SK-N-SH treated with all-trans-retinoic acid at 6 μM for 48 hours (cell line): ENCODE measurements at regions not wholly inside any gene's neighbourhood (a gene's known extent, or its start where the extent isn't known, plus 50 kb on each side); places are given as distances from the start of the nearest gene placed in this dataset.

Source experiments
- ATAC-seq: fragments of 200-7000 bp; cut with Tn5 transposase; 3 replicates; pipeline ENCODE4 v1.9.1; 2020; ENCODE audit warnings: mild to moderate bottlenecking, moderate library complexity
- ARNTL ChIP-seq: fragments of 450-650 bp; formaldehyde crosslinking; IDR thresholded peaks from 2 replicates; pipeline ENCODE4 v1.5.0; 2020; ENCODE audit warnings: low read depth, mild to moderate bottlenecking, moderate library complexity, borderline replicate concordance
- BACH2 ChIP-seq: fragments of 250-450 bp; sonication (Bioruptor Pico); IDR thresholded peaks from 2 replicates; pipeline ENCODE4 v1.9.0; 2021; ENCODE audit warnings: mild to moderate bottlenecking, borderline replicate concordance
- ESRRG ChIP-seq: fragments of 250-450 bp; sonication (Bioruptor Pico); IDR thresholded peaks from 2 replicates; pipeline ENCODE4 v1.6.1; 2021; ENCODE audit warnings: mild to moderate bottlenecking
- GLIS3 ChIP-seq: fragments of 250-450 bp; sonication (Bioruptor Pico); IDR thresholded peaks from 2 replicates; pipeline ENCODE4 v1.5.0; 2020; ENCODE audit warnings: mild to moderate bottlenecking, moderate library complexity
- ISL1 ChIP-seq: fragments of 250-450 bp; sonication (Bioruptor Pico); IDR thresholded peaks from 2 replicates; pipeline ENCODE4 v2.1.2; 2022; ENCODE audit warnings: mild to moderate bottlenecking, moderate library complexity
- OSR1 ChIP-seq: fragments of 250-450 bp; sonication (Bioruptor Pico); IDR thresholded peaks from 2 replicates; pipeline ENCODE4 v1.8.0; 2022; ENCODE audit warnings: moderate library complexity, mild to moderate bottlenecking, inconsistent platforms
- PPARA ChIP-seq: fragments of 250-450 bp; sonication (Bioruptor Pico); IDR thresholded peaks from 2 replicates; pipeline ENCODE4 v1.5.0; 2020; ENCODE audit warnings: mild to moderate bottlenecking, borderline replicate concordance
- SNAI2 ChIP-seq: fragments of 250-450 bp; sonication (Bioruptor Pico); IDR thresholded peaks from 2 replicates; pipeline ENCODE4 v1.5.0; 2020; ENCODE audit warnings: mild to moderate bottlenecking, moderate library complexity
- TCF4 ChIP-seq: fragments of 250-450 bp; sonication (Bioruptor Pico); IDR thresholded peaks from 2 replicates; pipeline ENCODE4 v1.8.0; 2021; ENCODE audit warnings: mild to moderate bottlenecking, moderate library complexity, borderline replicate concordance
- TOX ChIP-seq: fragments of 250-450 bp; sonication (Bioruptor Pico); IDR thresholded peaks from 2 replicates; pipeline ENCODE4 v1.8.0; 2021; ENCODE audit warnings: mild to moderate bottlenecking, moderate library complexity, borderline replicate concordance
- ZC3H10 ChIP-seq: fragments of 250-450 bp; sonication (Bioruptor Pico); IDR thresholded peaks from 2 replicates; pipeline ENCODE4 v1.5.1; 2021; ENCODE audit warnings: mild to moderate bottlenecking, moderate library complexity
- ZFP3 ChIP-seq: fragments of 250-450 bp; sonication (Bioruptor Pico); IDR thresholded peaks from 2 replicates; pipeline ENCODE4 v1.5.0; 2020; ENCODE audit warnings: mild to moderate bottlenecking, moderate library complexity
- ZFP30 ChIP-seq: fragments of 450-650 bp; formaldehyde crosslinking; IDR thresholded peaks from 2 replicates; pipeline ENCODE4 v1.5.0; 2022; ENCODE audit warnings: mild to moderate bottlenecking, moderate library complexity
- ZNF565 ChIP-seq: fragments of 450-650 bp; formaldehyde crosslinking; conservative IDR thresholded peaks from 2 replicates; pipeline ENCODE4 v1.5.0; 2020; ENCODE audit warnings: low read depth, mild to moderate bottlenecking, moderate library complexity
- ZNF70 ChIP-seq: fragments of 450-650 bp; formaldehyde crosslinking; IDR thresholded peaks from 2 replicates; pipeline ENCODE4 v1.5.0; 2020; ENCODE audit warnings: mild to moderate bottlenecking, moderate library complexity
- ZNF8 ChIP-seq: fragments of 450-650 bp; formaldehyde crosslinking; IDR thresholded peaks from 2 replicates; pipeline ENCODE4 v1.5.0; 2020; ENCODE audit warnings: mild to moderate bottlenecking, moderate library complexity
- TF ChIP-seq, protein P1 (sequence below): fragments of 250-450 bp; sonication (Bioruptor Pico); IDR thresholded peaks from 2 replicates; pipeline ENCODE4 v1.8.0; 2021; ENCODE audit warnings: low read depth, mild to moderate bottlenecking, moderate library complexity, borderline replicate concordance
- TF ChIP-seq, protein P2 (sequence below): fragments of 250-450 bp; sonication (Bioruptor Pico); IDR thresholded peaks from 2 replicates; pipeline ENCODE4 v1.5.1; 2021; ENCODE audit warnings: mild to moderate bottlenecking, moderate library complexity
- TF ChIP-seq, protein P3 (sequence below): fragments of 250-450 bp; sonication (Bioruptor Pico); IDR thresholded peaks from 2 replicates; pipeline ENCODE4 v1.8.0; 2020; ENCODE audit warnings: mild to moderate bottlenecking, moderate library complexity, borderline replicate concordance
- TF ChIP-seq, protein P4 (sequence below): fragments of 250-450 bp; sonication (Bioruptor Pico); IDR thresholded peaks from 2 replicates; pipeline ENCODE4 v1.5.0; 2020; ENCODE audit warnings: mild to moderate bottlenecking, moderate library complexity
- TF ChIP-seq, protein P5 (sequence below): fragments of 250-450 bp; sonication (Bioruptor Pico); IDR thresholded peaks from 2 replicates; pipeline ENCODE4 v1.5.1; 2020; ENCODE audit warnings: low read depth, mild to moderate bottlenecking, moderate library complexity

DNA sequence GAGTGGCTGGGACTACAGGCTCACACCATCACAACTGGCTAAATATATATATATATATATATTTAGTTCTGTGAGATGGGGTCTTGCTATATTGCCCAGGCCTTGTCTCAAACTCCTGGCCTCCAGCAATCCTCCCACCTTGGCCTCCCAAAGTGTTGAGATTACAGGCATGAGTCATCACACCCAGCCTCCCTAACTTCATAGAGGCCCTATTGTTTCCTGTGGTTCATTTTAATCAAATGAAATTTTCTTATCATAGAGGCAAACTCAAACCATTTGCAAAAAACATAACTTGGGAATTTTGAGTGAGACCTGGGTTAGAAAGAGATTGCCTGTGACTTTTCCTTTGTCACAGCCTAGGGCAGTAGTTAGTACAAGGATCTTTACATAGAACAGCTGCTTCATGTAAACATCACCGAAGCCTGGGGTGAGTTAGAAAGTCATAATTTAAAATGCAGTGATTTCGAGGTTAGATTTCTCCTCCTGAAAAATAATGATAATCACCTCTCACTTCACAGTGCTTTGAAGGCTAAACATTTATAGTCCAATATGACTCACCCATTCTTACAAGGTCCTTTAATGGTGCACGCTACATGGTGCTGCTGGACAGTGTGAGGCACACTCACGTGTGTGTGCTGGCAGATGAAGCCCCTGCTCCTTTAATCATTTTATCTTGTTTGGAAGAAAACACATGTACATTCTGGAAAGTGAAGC is 188.9 kb downstream of the RHOU start:
- TF ChIP-seq GLIS3: no peak
- TF ChIP-seq ZFP30 (CRISPR knock-in tag): no peak
- no peak for TF ChIP-seq ZFP3 (CRISPR knock-in tag)
- TF ChIP-seq, protein P1, sequence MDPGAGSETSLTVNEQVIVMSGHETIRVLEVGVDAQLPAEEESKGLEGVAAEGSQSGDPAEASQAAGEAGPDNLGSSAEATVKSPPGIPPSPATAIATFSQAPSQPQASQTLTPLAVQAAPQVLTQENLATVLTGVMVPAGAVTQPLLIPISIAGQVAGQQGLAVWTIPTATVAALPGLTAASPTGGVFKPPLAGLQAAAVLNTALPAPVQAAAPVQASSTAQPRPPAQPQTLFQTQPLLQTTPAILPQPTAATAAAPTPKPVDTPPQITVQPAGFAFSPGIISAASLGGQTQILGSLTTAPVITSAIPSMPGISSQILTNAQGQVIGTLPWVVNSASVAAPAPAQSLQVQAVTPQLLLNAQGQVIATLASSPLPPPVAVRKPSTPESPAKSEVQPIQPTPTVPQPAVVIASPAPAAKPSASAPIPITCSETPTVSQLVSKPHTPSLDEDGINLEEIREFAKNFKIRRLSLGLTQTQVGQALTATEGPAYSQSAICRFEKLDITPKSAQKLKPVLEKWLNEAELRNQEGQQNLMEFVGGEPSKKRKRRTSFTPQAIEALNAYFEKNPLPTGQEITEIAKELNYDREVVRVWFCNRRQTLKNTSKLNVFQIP (CRISPR knock-in tag): no peak
- TF ChIP-seq OSR1 (CRISPR knock-in tag): no peak
- no peak for TF ChIP-seq PPARA (CRISPR knock-in tag)
- TF ChIP-seq, protein P2, sequence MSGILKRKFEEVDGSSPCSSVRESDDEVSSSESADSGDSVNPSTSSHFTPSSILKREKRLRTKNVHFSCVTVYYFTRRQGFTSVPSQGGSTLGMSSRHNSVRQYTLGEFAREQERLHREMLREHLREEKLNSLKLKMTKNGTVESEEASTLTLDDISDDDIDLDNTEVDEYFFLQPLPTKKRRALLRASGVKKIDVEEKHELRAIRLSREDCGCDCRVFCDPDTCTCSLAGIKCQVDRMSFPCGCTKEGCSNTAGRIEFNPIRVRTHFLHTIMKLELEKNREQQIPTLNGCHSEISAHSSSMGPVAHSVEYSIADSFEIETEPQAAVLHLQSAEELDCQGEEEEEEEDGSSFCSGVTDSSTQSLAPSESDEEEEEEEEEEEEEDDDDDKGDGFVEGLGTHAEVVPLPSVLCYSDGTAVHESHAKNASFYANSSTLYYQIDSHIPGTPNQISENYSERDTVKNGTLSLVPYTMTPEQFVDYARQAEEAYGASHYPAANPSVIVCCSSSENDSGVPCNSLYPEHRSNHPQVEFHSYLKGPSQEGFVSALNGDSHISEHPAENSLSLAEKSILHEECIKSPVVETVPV (CRISPR knock-in tag): no peak
- TF ChIP-seq BACH2 (CRISPR knock-in tag): no peak
- no peak for ATAC-seq

DNA sequence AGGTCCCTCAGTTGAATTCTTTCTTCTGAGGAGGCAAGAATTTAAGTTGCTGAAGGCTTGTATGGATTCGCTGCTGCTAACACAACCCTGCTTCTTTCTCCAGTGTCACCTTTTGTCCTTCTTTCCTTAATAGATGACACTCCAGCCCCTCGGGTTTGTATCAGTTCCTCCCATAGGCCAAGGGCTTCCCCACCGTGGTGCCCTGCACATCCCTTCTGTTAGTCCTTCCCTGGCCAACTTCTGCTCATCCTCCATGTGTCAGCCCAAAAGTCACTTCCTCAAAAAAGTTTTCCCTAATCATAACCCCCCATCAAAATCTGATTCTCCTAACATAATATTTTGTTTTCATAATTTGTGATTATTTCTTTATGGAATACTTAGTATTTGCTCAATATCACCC is 190.4 kb downstream of the RHOU start:
- ATAC-seq: no peak
- TF ChIP-seq, protein P3, sequence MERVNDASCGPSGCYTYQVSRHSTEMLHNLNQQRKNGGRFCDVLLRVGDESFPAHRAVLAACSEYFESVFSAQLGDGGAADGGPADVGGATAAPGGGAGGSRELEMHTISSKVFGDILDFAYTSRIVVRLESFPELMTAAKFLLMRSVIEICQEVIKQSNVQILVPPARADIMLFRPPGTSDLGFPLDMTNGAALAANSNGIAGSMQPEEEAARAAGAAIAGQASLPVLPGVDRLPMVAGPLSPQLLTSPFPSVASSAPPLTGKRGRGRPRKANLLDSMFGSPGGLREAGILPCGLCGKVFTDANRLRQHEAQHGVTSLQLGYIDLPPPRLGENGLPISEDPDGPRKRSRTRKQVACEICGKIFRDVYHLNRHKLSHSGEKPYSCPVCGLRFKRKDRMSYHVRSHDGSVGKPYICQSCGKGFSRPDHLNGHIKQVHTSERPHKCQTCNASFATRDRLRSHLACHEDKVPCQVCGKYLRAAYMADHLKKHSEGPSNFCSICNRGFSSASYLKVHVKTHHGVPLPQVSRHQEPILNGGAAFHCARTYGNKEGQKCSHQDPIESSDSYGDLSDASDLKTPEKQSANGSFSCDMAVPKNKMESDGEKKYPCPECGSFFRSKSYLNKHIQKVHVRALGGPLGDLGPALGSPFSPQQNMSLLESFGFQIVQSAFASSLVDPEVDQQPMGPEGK: no peak
- no peak for TF ChIP-seq ZNF8 (CRISPR knock-in tag)
- no peak for TF ChIP-seq ARNTL (CRISPR knock-in tag)
- TF ChIP-seq PPARA (CRISPR knock-in tag): no peak
- no peak for TF ChIP-seq ZNF70
- TF ChIP-seq OSR1 (CRISPR knock-in tag): no peak
- no peak for TF ChIP-seq BACH2 (CRISPR knock-in tag)
- TF ChIP-seq TCF4 (CRISPR knock-in tag): no peak
- no peak for TF ChIP-seq SNAI2 (CRISPR knock-in tag)
- TF ChIP-seq, protein P1 (CRISPR knock-in tag): no peak
- no peak for TF ChIP-seq ZNF565
- TF ChIP-seq, protein P2 (CRISPR knock-in tag): no peak
- TF ChIP-seq ZFP30 (CRISPR knock-in tag): no peak
- TF ChIP-seq TOX (CRISPR knock-in tag): no peak
- TF ChIP-seq, protein P4, sequence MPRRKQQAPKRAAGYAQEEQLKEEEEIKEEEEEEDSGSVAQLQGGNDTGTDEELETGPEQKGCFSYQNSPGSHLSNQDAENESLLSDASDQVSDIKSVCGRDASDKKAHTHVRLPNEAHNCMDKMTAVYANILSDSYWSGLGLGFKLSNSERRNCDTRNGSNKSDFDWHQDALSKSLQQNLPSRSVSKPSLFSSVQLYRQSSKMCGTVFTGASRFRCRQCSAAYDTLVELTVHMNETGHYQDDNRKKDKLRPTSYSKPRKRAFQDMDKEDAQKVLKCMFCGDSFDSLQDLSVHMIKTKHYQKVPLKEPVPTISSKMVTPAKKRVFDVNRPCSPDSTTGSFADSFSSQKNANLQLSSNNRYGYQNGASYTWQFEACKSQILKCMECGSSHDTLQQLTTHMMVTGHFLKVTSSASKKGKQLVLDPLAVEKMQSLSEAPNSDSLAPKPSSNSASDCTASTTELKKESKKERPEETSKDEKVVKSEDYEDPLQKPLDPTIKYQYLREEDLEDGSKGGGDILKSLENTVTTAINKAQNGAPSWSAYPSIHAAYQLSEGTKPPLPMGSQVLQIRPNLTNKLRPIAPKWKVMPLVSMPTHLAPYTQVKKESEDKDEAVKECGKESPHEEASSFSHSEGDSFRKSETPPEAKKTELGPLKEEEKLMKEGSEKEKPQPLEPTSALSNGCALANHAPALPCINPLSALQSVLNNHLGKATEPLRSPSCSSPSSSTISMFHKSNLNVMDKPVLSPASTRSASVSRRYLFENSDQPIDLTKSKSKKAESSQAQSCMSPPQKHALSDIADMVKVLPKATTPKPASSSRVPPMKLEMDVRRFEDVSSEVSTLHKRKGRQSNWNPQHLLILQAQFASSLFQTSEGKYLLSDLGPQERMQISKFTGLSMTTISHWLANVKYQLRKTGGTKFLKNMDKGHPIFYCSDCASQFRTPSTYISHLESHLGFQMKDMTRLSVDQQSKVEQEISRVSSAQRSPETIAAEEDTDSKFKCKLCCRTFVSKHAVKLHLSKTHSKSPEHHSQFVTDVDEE (CRISPR knock-in tag): no peak

DNA sequence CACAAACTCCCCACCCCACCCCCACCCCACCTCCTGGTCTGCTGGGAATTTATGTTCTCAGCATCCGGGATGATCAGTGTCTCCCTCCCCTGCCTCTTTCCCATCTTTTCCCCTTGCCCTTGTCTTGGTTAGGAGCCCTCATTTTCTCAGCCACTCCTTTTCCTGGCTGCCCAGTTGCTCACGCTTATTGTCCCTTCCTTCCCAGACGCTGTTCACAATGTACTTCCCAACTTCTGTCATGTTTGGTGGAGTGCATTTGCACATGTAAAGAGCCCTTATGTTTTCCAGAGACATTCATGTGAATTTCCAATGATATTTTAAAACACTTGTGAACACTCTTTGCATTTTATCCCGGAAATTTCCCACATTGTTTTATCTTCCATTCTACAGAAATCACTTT is 192.1 kb downstream of the RHOU start:
- no peak for ATAC-seq
- TF ChIP-seq ESRRG (CRISPR knock-in tag) (no peak), PPARA (CRISPR knock-in tag) (no peak), SNAI2 (CRISPR knock-in tag) (no peak), ZNF70 (no peak), ZFP30 (CRISPR knock-in tag) (no peak), ZC3H10 (no peak), ISL1 (no peak), BACH2 (CRISPR knock-in tag) (no peak), ARNTL (CRISPR knock-in tag) (no peak), TCF4 (CRISPR knock-in tag) (no peak), GLIS3 (no peak)
- TF ChIP-seq, protein P5, sequence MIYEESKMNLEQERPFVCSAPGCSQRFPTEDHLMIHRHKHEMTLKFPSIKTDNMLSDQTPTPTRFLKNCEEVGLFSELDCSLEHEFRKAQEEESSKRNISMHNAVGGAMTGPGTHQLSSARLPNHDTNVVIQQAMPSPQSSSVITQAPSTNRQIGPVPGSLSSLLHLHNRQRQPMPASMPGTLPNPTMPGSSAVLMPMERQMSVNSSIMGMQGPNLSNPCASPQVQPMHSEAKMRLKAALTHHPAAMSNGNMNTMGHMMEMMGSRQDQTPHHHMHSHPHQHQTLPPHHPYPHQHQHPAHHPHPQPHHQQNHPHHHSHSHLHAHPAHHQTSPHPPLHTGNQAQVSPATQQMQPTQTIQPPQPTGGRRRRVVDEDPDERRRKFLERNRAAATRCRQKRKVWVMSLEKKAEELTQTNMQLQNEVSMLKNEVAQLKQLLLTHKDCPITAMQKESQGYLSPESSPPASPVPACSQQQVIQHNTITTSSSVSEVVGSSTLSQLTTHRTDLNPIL (CRISPR knock-in tag): no peak
- TF ChIP-seq, protein P2 (CRISPR knock-in tag): no peak
